Hypothalamus (tissue), 51 donors: ENCODE measurements at regions not wholly inside any gene's neighbourhood (a gene's known extent, or its start where the extent isn't known, plus 50 kb on each side); places are given as distances from the start of the nearest gene placed in this dataset.
A peak's percentile ranks its signal among the peaks of the same experiment; 100 is the strongest.
"Not testable (repeated sequence)": the region's sequence is repeated elsewhere in the genome, so short reads cannot be mapped to it uniquely, and the experiment has no call there.

Experiments
- DNase-seq, 51 donors: peaks; one replicate each; lab custom pipeline; 2025; lab: John Stamatoyannopoulos, UW

GRCh38 chr16:33710696-33711087 lies 251.3 kb downstream of the TP53TG3F start:
- DNase-seq: not testable (repeated sequence)

GRCh38 chr16:33711616-33712015 lies 252.2 kb downstream of the TP53TG3F start:
- DNase-seq: not testable (repeated sequence)

- not testable (repeated sequence) for DNase-seq
Measured at GRCh38 chr16:33712308-33712707, 252.9 kb downstream of the TP53TG3F start.

GRCh38 chr16:33712851-33713709 lies 253.7 kb downstream of the TP53TG3F start:
- not testable (repeated sequence) for DNase-seq

- DNase-seq: not testable (repeated sequence)
Measured at GRCh38 chr16:33713710-33714538, 254.5 kb downstream of the TP53TG3F start.

- not testable (repeated sequence) for DNase-seq
Measured at GRCh38 chr16:33731167-33731566, 271.8 kb downstream of the TP53TG3F start.

- not testable (repeated sequence) for DNase-seq
Measured at GRCh38 chr16:33734650-33735049, 275.2 kb downstream of the TP53TG3F start.

- DNase-seq: not testable (repeated sequence)
Measured at GRCh38 chr16:33766869-33767765, 307.7 kb downstream of the TP53TG3F start.

GRCh38 chr16:33768710-33769109 lies 309.3 kb downstream of the TP53TG3F start:
- DNase-seq: not testable (repeated sequence)

GRCh38 chr16:33769180-33769846 lies 309.9 kb downstream of the TP53TG3F start:
- DNase-seq: not testable (repeated sequence)

- not testable (repeated sequence) for DNase-seq
Measured at GRCh38 chr16:33770478-33770877, 311.1 kb downstream of the TP53TG3F start.

GRCh38 chr16:33771211-33771610 lies 311.8 kb downstream of the TP53TG3F start:
- not testable (repeated sequence) for DNase-seq

GRCh38 chr16:33773966-33774365 lies 314.6 kb downstream of the TP53TG3F start:
- DNase-seq: not testable (repeated sequence)

GRCh38 chr16:33774724-33775123 lies 315.3 kb downstream of the TP53TG3F start:
- not testable (repeated sequence) for DNase-seq

GRCh38 chr16:33816328-33816944 lies 357.0 kb downstream of the TP53TG3F start:
- not testable (repeated sequence) for DNase-seq

GRCh38 chr16:33824736-33825135 lies 365.3 kb downstream of the TP53TG3F start:
- not testable (repeated sequence) for DNase-seq

GRCh38 chr16:33827522-33827921 lies 368.1 kb downstream of the TP53TG3F start:
- DNase-seq: not testable (repeated sequence)

- not testable (repeated sequence) for DNase-seq
Measured at GRCh38 chr16:33839157-33839556, 379.7 kb downstream of the TP53TG3F start.

- peak in 1 of 51 donors; percentile 3 for DNase-seq
Measured at GRCh38 chr16:33844533-33844932, 385.1 kb downstream of the TP53TG3F start.
